ENCODE measurements at regions not wholly inside any gene's neighbourhood (a gene's known extent, or its start where the extent isn't known, plus 50 kb on each side); places are given as distances from the start of the nearest gene placed in this dataset.

DNA sequence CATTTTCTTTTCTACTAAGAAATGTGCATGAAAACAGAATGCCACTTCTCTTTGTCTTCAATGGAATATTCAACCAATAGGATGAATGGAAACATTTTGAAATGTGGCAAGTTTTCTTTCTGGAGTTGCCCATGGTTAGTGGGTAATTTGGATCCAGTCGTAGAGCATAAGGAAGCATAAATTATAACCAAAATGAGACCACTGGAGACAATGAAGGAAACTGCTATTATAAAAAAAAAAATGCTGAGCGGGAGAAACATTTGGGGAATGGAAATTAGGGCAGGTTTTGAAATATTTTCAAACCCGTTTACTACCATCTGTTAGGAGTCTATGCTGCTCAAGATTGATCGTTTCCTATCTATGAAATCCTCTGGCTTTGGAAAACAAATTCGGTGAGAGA lies 182.9 kb upstream of the PRKCQ start:
- ChIA-PET CTCF (no interaction called here), POLR2A (no interaction called here)
- FAIRE-seq = no peak
- H2AFZ ChIP-seq (ENCODE audit: low read depth, low read length) = no peak overlapping the region
- H3K79me2 ChIP-seq (ENCODE audit: control insufficient read depth, insufficient read depth, low read length) = no peaks in the 10 kb centered on the region
- TF ChIP-seq, protein P1, sequence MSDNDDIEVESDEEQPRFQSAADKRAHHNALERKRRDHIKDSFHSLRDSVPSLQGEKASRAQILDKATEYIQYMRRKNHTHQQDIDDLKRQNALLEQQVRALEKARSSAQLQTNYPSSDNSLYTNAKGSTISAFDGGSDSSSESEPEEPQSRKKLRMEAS (IDR thresholded peaks at IDR 0.05; ENCODE audit: insufficient read depth, insufficient read length) = no peak
- no peak for TF ChIP-seq POLR2A (IDR thresholded peaks at IDR 0.05; ENCODE audit: low read depth, low read length)
- TF ChIP-seq EZH2 (IDR thresholded peaks at IDR 0.05; ENCODE audit: borderline replicate concordance, low read depth, low read length, severe bottlenecking) = no peak
- TF ChIP-seq JUN (IDR thresholded peaks at IDR 0.05; ENCODE audit: borderline replicate concordance, insufficient read depth, insufficient read length, low read depth) = no peak
- TF ChIP-seq FOS (IDR thresholded peaks at IDR 0.05; ENCODE audit: borderline replicate concordance, insufficient read depth, low read length) = no peak
- no peak for TF ChIP-seq CTCF (IDR thresholded peaks at IDR 0.05; ENCODE audit: extremely low read depth in 1 of 2, insufficient read depth in 1 of 2, low read depth in 1 of 2, low read length in 2 of 2)
- TF ChIP-seq MYC (IDR thresholded peaks at IDR 0.05; ENCODE audit: low read depth, low read length) = no peak
- no peak for TF ChIP-seq POLR2AphosphoS5 (IDR thresholded peaks at IDR 0.05; ENCODE audit: insufficient read depth, low read depth, low read length)
- TF ChIP-seq GATA2 (IDR thresholded peaks at IDR 0.05; ENCODE audit: insufficient read depth, insufficient read length, low read depth, low read length) = no peak
- no TSS peak for BruUV-seq (replicated peaks)
- no peak overlapping the region for H3K4me2 ChIP-seq (ENCODE audit: insufficient read depth, low read length)
- H4K20me1 ChIP-seq (replicated peaks; ENCODE audit: control insufficient read depth, extremely low read depth, insufficient read depth, low read length) = no peaks in the 10 kb centered on the region
- H3K27ac ChIP-seq (ENCODE audit: insufficient read depth, low read depth, low read length) = no peak overlapping the region
- no peaks in the 10 kb centered on the region for H3K4me1 ChIP-seq (ENCODE audit: control insufficient read depth, extremely low read depth, insufficient read depth, low read length)
- no peaks in the 10 kb centered on the region for H3K9me3 ChIP-seq (replicated peaks; ENCODE audit: control insufficient read depth, insufficient read depth, low read length)
- H3K4me3 ChIP-seq (replicated peaks in 1 of 3; ENCODE audit: insufficient read depth in 1 of 3, low read depth in 1 of 3, low read length in 3 of 3) = no peak overlapping the region
- H3K27me3 ChIP-seq (ENCODE audit: control insufficient read depth in 2 of 2, insufficient read depth in 2 of 2, low read length in 2 of 2) = peaks cover 2 to 5% of the 10 kb centered on the region in 2 experiments
- H3K9ac ChIP-seq (replicated peaks; ENCODE audit: extremely low read depth, insufficient read depth, low read length) = no peak overlapping the region
- dilution Hi-C loops (cut with MboI; ENCODE audit: extremely low pct_ligation_motif_present, low sequenced_read_pairs) (no loop called here), intact Hi-C loops (cut with micrococcal nuclease) (no loop called here)
- DNase-seq (ENCODE audit: low read depth, low spot score) = no peak
- H3K9me1 ChIP-seq (replicated peaks; ENCODE audit: control insufficient read depth, extremely low read depth, insufficient read depth, low read length) = no peaks in the 10 kb centered on the region
- H3K36me3 ChIP-seq (ENCODE audit: control insufficient read depth in 2 of 2, extremely low read depth in 1 of 2, insufficient read depth in 2 of 2, low read length in 2 of 2) = no peaks in the 10 kb centered on the region
